GM21423 (cell line): ENCODE measurements at regions not wholly inside any gene's neighbourhood (a gene's known extent, or its start where the extent isn't known, plus 50 kb on each side); places are given as distances from the start of the nearest gene placed in this dataset.
A peak's percentile ranks its signal among the peaks of the same experiment; 100 is the strongest.

ENCODE experiments used
- ATAC-seq: cut with Tn5 transposase; IDR thresholded peaks from one replicate; pipeline ENCODE4 v1.9.1; 2021; ENCODE audit warnings: mild to moderate bottlenecking, moderate library complexity; ENCODE audit not compliant: unreplicated experiment

- peak; percentile 46 for ATAC-seq
These were observed 120.5 kb upstream of the NCOR2 start for GRCh38 chr12:124687917-124688316.

- ATAC-seq, result peak; percentile 21
These were observed 119.9 kb upstream of the NCOR2 start for GRCh38 chr12:124687174-124687902.

GRCh38 chr12:124686370-124687173, 119.2 kb upstream of the NCOR2 start:
- ATAC-seq, result no peak

GRCh38 chr12:124685689-124686369, 118.4 kb upstream of the NCOR2 start:
- ATAC-seq, result no peak

- ATAC-seq, result no peak
These were observed 117.7 kb upstream of the NCOR2 start for GRCh38 chr12:124684971-124685688.

GRCh38 chr12:124684496-124684895, 117.1 kb upstream of the NCOR2 start:
- ATAC-seq, result no peak

- no peak for ATAC-seq
These were observed 116.0 kb upstream of the NCOR2 start for GRCh38 chr12:124683152-124684124.

GRCh38 chr12:124682425-124683151, 115.2 kb upstream of the NCOR2 start:
- no peak for ATAC-seq

- ATAC-seq, result no peak
These were observed 114.5 kb upstream of the NCOR2 start for GRCh38 chr12:124681779-124682391.

- no peak for ATAC-seq
These were observed 113.7 kb upstream of the NCOR2 start for GRCh38 chr12:124680863-124681778.

- no peak for ATAC-seq
These were observed 112.3 kb upstream of the NCOR2 start for GRCh38 chr12:124679533-124680371.

GRCh38 chr12:124679047-124679446, 111.6 kb upstream of the NCOR2 start:
- no peak for ATAC-seq

GRCh38 chr12:124678421-124678893, 111.0 kb upstream of the NCOR2 start:
- ATAC-seq, result no peak

- ATAC-seq, result no peak
These were observed 110.3 kb upstream of the NCOR2 start for GRCh38 chr12:124677552-124678356.

GRCh38 chr12:124676714-124677462, 109.5 kb upstream of the NCOR2 start:
- ATAC-seq, result no peak
